Activated T-cell treated with anti-CD3 and anti-CD28 coated beads for 4 hours (primary cell): ENCODE measurements at regions not wholly inside any gene's neighbourhood (a gene's known extent, or its start where the extent isn't known, plus 50 kb on each side); places are given as distances from the start of the nearest gene placed in this dataset.
"Not testable (repeated sequence)": the region's sequence is repeated elsewhere in the genome, so short reads cannot be mapped to it uniquely, and the experiment has no call there.

ENCODE experiments used
- DNase-seq: peaks from one replicate; pipeline ENCODE4 v3.0.0-alpha.2; 2020

DNA sequence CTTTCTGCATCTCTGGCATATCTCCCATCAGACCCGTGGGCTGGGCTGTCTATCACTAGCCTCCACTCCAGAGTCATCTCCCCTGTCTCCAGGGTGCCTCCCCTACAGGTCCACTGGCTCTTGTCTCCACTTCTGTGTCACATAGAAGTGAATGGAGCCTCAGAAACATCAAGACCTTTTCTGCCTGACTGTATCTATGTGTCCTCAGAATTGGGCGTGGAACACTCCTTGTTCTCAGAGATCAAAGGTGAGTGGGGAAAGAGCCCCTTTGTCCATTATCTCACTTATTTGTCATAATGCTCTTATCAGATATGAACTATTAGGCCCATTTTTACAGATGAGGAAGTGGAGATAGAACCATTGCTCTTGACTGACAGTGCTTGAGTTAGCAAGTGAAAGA is 211.0 kb downstream of the CYRIA start:
- no peak for DNase-seq

DNA sequence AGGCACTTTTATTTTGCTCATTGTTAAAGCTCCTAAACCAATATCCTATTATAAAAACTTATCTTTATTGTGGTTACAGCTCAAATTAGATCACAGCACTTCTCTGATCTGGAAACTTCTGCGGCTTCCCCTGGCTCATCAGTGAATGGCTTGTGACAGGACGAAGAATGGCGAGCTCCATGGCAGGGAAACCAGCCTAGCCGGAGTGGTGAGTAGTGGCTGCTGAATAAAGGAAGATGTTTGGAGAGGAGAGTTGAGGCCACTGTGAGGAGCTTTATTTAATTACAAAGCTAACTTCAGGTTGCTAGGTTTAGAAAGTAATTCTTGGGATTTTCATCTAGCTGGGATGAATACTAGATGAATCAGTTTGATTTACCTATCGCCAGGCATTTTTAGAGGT is 213.5 kb downstream of the CYRIA start:
- no peak for DNase-seq

DNA sequence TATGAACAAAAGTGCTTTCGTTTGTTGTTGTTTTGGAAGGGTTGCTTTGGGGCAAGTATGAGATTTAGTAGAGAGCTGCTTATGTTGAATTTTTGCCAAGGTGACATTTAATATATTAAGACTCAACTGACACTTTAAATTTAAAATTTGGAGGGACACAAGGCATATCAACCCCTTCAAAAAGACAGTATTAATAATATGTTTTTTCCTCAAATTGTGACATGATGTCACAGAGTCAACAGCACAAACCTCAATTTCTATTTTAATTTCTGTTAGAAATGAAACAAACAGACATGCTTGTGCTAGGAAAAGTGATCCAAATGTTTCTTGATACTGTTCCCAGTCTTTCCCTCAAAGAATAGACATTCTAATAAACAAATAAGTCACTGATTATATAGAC is 218.9 kb downstream of the CYRIA start:
- DNase-seq, result no peak

DNA sequence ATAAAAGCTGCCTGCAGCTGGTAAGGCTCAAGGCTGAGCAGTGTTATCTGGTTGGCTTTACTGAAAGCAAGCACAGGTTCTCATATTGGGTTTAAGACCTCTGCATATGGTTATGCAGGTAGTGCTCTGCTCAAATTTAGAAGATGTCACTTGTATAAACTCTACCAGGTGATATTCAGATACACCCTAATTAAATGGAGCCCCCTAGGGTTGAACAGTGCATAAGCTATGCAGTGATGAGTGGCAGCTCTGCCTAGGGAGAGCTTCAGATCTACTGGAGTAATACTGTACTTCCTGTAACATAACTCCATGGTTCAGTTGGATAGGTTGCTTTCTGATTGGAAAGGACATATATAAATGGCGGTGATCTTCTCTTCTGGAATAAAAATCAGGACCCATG is 222.7 kb downstream of the CYRIA start:
- DNase-seq, result no peak

DNA sequence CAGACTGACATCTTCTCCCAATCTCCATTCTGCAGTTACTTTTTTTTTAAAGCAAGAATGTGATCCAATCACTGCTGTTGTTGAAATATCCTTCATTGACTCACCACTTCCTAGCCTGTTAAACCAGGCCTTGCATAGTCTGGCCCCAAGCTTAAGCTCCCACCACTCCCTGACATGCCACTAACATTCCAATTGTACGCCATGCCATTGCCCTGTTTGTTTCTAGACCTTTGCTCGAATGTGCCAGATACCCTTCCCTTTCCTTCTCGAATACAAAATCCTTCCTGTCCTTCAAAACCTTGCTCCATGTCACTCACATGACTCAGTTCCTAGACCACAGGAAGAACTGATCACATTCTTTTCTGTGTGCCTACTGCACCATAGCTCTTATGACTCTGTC is 224.2 kb downstream of the CYRIA start:
- no peak for DNase-seq

DNA sequence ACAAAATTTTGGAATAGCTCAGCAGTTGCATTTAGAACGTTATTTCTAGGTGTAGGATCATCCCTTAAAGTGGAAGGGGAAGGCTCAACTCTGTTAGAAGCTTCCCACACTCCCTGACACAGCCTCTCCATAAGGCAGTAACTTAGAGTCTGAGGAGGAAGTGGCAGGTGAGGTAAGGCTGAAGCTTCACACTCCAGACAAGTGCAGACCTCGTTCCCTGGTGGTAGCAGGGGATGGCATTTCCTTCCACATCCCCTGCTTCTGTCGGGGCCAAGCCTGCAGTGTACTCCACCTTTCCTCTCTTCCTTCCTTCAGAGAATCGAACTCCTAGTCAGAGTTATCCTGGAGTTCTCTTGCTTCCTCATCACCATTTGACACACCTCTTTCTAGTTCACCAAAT is 224.7 kb downstream of the CYRIA start:
- no peak for DNase-seq

DNA sequence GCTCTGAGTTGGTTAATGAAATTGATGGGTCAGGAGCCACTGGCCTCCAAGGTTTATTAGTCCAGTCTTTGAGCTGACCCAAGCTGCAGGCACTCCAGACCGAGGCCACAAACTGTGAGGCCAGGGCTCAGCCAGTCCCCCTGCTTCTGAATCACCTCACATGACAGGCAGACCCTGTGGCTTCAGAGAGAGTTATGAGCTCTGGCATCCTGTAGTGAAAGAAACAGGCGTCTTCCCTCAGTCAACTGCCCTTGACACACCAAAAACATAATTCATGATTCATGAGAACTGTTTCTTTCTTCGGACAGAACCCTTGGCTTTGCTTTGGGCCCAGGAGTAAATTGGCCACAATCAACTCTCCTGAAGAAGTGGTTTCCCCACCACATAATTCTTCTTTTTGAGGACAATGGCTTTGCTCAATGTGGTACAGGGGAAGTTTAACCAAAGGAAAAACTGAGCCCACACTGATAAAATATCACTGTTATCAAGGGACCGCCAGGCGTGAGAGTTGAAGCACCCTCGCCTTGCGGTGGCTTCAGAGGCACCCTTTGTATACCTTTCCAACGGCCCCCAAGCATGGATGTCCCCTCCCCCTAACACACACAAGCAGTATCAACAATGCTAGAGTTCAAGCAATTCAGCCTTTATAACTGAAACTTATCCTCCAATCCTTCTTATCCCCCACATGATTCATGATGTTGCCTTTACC is 226.9 kb downstream of the CYRIA start:
- DNase-seq, result no peak

DNA sequence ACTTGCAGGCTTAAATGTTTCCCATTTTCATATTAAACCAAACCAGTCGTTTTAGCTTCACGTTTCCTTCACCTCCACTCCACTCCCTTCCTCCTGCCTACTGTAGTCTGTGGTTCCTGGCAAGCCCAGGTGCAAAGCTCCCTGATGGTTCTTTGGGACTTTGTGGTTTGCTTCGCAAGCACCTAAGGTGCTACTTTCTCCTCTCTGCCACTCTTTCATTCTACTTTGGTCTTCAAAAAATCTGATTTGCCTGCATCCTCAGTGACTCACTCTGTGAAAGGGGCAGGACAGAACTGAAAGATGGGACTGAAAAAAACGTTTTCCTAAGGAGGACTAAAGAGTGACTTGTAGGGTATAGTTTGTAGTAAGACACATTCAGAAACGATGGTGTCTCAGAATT is 228.4 kb downstream of the CYRIA start:
- no peak for DNase-seq

DNA sequence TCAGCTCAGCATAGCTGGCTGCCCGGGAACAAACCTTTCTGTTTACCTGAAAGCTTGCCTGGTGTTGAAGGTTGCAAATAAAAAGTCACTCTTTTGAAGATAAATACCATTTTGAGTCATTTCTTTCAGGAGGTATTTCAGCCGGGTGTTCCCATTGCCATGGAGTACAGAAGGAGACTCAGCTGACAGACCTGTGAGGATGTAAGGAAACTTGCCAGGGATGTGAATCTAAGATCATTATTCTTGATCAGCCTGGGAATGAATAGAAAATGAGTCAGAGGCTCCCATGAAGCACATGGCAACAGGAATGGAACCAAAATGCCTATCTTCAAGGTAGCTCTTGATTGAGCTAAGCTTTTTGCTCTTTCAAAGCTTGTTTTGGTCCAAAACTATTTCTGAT is 231.2 kb downstream of the CYRIA start:
- no peak for DNase-seq

DNA sequence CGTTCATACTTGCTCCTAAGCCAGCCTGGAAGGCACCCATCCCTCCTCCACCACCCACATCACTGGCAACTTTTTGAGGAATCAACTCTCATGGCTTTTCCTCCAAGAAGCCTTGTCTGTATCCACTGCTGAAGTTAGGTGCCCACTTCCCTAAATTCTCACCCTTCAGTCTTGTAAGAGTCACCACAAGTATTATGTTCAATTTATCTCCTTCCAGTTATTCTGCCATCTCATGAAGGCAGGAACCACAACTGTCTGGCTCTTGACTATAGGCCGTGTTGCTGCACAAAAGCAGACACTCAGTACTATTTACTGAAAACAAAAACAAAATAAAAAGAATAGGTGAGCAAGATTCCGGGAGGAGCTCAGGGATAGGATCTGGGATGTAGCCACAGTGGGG is 234.8 kb downstream of the CYRIA start:
- no peak for DNase-seq

DNA sequence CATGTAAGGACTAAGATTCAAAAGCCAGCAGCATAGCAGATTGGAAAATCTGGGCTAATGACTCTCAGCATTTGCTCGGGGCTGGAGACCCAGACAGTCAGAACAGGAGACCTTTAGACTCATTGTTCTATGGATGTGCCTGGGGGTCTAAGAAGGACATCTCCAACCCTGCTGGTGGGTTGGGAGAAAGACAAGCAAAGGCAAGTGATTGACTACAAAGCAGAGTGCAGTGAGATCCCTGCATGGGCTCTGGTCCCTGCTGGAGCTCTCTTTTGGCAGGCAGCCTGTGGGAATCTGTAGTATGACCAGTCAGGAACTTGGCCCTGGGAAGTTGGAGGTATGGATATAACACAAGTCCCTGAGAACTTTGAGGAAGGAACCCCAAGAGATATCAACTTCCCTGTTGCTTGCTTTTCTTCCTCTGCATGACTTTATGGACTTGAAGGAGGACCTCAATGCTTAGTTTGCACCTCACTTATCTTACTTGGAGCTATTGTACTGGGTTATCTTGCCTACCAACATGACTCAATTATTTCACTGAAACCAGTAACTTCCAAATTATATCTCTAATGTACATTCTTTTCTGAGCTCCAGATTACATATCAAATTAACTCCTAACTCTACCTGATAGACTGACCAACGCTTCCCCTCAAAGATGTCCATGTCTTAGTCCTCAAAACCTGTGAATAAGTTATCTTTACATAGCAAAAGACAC is 236.0 kb downstream of the CYRIA start:
- no peak for DNase-seq

DNA sequence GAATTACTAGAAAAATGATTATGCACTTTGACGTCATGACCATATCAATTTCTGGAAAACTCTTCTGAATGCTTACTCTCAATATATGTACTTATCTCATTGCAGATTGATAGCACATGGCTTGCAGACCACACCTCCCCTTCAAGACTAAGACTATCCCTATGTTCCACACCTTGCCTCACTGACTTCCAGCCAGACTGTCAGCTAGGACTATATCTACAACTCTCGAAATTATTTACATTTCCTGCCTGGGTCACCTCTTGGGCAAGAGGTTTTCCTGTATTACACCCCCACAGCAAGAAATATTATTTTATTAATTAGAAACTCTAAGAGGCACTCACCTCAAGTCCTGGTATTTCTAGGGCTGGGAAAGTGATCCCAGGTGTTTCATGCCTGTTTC is 236.6 kb downstream of the CYRIA start:
- no peak for DNase-seq

DNA sequence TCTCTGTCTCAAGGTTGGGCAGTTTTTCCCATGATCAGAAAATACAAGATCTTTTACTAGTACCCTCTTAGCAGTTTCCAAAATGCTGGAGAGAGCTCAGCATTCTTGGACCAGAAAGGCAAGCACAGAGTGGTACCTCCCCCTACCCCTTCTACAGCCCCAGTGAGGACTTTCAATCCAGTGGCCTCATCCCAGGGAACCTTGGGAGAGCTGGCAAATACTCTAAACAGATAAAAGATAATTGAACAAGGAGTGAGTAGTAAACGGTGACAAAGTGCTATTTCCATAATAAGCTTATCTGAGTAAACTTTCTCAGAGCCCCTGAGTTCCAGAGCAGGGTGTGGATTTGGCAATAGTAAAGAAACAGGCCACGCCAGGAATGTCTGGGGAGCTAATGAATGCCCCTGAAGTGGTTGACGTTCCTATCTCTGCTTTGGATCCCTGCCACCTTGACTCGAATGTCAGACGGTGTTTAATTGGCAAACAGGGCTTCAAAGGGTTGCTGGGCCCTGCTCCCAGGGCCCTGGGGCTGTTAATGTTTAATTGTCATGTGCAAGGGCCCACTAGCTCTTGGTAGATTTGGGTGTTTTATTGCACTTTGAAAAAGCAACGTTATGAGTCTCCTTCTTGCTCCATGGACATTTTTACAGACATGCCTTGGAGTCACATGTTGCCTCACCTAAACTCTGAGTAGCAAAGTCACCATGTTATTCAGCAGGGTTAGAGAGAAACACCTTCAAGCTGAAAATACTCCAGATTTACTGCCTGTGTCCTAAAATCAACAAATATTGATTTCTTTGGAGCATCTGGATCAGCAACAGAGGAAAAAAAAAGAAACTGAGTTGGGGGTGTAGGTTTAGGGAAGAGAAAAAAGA is 239.9 kb downstream of the CYRIA start:
- DNase-seq, result no peak

DNA sequence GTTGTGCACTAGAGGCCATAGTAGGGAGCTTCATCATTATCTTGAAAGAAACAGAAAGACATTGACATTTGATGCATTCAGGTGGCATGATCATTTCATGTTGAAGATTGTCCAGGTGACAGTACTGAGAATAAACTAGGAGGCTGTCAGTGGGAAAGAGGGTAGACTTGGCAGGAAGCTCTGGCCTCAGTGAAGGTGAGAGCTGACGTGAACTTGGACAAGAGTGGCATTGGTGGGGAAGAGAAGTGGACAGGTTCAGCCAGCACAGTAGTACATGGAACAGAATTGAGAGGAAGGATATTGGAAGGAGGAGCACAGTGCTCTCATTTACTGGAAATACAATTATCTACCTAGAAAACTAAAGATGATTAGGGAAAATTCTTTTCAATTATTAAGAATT is 245.2 kb downstream of the CYRIA start:
- no peak for DNase-seq

DNA sequence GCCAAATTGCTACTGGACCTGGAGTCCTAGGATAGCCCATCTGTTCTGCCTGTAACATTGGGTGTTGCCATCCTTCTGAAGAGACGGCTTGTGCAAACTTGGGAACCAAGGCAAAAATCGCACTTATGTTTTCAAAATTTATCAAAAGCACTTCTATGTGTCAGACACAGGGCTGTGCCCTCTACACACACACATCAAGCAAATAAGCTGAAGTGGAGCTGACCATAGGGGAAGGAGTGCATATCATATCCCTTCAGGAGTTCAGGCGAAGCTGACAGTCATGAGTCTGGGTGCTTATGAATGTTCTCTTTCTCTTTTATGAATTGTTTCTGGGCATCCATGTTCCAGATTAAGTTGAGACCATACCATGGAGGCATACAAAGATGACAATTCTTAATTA is 247.9 kb downstream of the CYRIA start:
- DNase-seq, result no peak

DNA sequence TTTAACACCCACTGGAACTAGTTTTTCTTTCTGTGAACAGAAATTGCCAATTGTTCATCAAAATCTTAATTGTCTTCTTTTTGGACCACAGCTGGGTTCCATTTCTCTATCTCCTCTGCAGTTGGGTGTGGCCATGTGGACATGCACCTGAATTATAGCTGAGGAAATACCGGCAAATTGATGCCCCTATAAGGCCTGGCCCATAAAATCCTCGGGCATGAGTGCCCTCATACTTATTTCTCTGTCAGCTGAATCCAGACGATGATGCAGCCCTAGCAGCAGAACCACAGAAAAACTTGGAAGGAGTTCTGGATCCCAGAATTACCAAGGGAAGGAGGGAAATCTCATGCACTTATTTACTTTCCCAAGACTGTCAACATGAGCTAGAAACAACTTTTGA is 249.0 kb downstream of the CYRIA start:
- no peak for DNase-seq

DNA sequence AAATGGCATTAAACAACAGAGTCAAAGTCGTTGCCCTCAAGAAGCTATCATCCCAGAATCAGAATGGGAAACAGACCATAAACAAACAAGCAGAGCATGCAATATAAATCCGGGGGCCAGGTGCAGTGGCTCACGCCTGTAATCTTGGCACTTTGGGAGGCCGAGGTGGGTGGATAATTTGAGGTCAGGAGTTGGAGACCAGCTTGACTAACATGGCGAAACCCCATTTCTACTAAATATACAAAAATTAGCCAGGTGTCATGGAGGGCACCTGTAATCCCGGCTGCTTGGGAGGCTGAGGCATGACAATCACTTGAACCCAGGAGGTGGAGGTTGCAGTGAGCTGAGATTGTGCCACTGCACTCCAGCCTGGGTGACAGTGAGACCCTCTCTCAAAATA is 249.8 kb downstream of the CYRIA start:
- not testable (repeated sequence) for DNase-seq

DNA sequence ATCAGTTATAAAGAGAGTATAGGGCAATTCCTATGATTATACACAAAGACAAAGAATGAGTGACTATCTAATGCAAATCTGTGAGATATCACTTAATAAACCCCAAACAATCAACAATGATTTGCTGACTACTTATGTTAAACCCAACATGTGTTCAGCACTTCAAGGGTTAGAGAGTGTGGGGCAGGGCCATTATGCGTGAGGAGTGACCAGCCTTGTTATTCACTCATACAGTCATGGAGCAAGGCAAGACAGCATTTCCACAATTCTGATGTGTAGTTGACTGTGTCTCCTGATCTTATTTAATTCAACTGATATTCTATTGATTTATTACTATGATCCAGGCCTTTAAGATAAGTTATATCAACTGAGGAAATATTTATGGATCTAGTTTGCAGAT is 251.7 kb downstream of the CYRIA start:
- DNase-seq, result no peak

DNA sequence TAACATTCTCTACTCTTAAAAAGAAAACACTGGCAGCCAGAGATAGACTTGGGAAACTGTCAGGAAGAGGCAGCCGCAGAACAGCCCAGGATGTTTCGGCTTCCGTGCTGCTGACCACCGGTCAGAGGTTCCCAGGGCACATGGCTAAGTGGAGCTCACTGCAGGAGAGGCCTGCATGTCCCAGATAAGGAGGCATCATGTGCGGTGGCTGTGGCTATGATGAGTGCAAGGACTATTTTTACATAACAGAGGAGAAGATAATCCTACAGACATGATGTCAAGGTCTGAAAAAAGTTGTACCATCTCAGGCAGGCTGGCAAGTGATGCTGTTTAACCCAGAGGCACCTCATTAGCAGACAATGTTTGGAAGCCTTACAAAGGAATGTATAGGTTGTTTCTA is 252.3 kb downstream of the CYRIA start:
- no peak for DNase-seq

DNA sequence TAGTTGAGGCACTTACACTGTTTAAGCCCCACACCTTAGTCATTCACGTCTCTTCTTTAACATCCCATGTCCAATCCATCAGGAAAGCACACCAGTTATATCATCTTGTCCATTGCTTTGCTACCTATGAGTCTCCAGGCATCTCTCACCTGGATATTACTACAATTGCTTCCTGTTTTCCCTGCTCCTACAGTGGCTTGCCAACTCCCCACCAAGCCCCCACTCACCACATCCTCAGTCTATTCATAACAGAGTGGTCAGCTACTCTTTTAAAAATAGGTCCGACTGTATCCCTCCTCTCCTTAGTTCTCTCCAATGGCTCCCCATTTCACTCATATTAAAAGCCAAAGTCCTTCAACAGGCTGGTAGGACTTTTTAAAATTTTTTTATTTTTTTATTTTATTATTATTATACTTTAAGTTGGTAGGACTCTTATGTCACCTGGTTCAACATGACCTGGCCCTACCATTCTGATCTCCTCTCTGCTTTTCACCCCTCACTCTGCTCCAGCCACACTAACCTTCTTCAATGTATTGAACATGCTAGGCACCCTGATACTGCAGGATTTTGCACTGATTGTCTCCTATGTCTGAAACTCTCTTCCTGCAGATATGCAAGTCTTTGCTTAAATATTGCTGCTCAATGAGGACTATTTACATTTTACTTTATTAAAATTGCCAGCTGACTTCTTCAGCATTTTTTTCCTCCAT is 253.2 kb downstream of the CYRIA start:
- DNase-seq, result no peak

DNA sequence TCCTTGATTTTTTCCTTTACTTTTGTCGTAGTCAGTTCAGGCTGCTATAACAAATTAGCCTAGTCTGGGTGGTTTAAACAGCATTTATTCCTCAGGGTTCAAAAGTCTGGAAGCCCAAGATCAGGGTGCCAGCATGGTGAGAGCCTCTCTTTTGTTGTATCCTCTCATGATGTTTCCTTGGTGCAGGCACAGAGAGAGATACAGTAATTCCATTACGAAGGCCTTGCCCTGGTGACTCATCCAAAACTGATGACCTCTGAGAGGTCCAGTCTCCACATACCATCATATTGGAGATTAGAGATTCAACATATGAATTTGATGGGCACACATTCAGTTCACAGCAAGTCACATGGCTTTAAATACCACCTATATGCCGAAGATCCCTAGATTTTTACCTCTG is 253.8 kb downstream of the CYRIA start:
- no peak for DNase-seq

DNA sequence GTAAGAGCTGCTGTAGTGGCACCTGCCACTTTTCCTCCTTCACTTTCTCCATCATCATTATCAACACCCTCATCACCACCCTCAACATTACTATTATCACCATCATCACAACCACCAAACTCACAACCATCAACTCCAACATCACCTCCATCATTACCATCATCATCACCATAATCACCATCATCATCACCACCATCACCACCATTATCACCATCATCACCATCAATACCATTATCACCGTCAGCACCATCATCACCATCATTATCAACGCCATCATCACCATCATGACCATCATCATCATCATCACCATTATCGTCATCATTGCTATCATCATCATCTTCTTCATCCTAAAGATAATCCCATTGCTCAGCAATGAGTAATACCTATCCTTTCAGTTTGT is 255.8 kb downstream of the CYRIA start:
- no peak for DNase-seq

DNA sequence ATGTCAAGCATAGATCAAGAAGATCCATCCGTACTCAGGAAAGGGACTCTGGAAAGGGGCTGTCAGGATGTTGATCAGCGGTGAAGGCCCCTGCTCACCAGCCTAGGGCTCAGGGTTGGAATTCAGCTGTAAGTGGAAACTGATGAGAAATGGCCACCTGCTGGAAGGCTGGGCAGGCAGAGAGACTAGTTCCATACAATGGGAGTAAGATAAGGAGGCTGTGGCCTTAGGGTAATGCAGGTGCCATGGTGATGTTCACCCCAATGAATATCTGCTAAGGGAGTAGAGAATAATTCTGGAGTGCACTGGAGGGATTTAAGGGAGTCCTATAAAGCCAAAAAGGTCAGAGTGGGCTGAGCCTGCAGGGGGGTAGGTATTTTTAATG is 256.6 kb downstream of the CYRIA start:
- no peak for DNase-seq
